GM12874 (cell line): ENCODE measurements at regions not wholly inside any gene's neighbourhood (a gene's known extent, or its start where the extent isn't known, plus 50 kb on each side); places are given as distances from the start of the nearest gene placed in this dataset.

ENCODE experiments used
- CTCF ChIP-seq: IDR thresholded peaks from 2 replicates; pipeline ENCODE4 v1.5.1; 2011; ENCODE audit warnings: low read depth, mild to moderate bottlenecking, control low read depth, low read length, moderate library complexity; ENCODE audit not compliant: insufficient read depth

GRCh38 chr2:67846370-67847070 lies 216.3 kb downstream of the C1D start:
- peak; percentile 70 for TF ChIP-seq CTCF

- no peak for TF ChIP-seq CTCF
Measured at GRCh38 chr2:67848551-67849285, 214.1 kb downstream of the C1D start.

- no peak for TF ChIP-seq CTCF
Measured at GRCh38 chr2:67851016-67851415, 211.8 kb downstream of the C1D start.

GRCh38 chr2:67851956-67852824 lies 210.6 kb downstream of the C1D start:
- TF ChIP-seq CTCF = no peak

GRCh38 chr2:67854103-67854743 lies 208.6 kb downstream of the C1D start:
- no peak for TF ChIP-seq CTCF

GRCh38 chr2:67854798-67855197 lies 208.0 kb downstream of the C1D start:
- peak; percentile 42; the same call in 1 of the 2 replicates for TF ChIP-seq CTCF
